Hepatocyte (in vitro differentiated cells): ENCODE measurements at regions not wholly inside any gene's neighbourhood (a gene's known extent, or its start where the extent isn't known, plus 50 kb on each side); places are given as distances from the start of the nearest gene placed in this dataset.

Experiments used
- DNase-seq: peaks from one replicate; pipeline ENCODE4 v3.0.0-alpha.2; 2016; ENCODE audit warnings: low spot score
- H2AFZ ChIP-seq: fragments of 200-600 bp; sonication (generic); 2 replicates; pipeline ENCODE4 v1.6.0; 2016; ENCODE audit warnings: antibody characterized with exemption, mild to moderate bottlenecking
- H3K27ac ChIP-seq: fragments of 200-600 bp; sonication (generic); 2 replicates; pipeline ENCODE4 v1.5.1; 2016; ENCODE audit warnings: mild to moderate bottlenecking
- H3K27me3 ChIP-seq: fragments of 200-600 bp; sonication (generic); 2 replicates; pipeline ENCODE4 v1.6.1; 2016
- H3K36me3 ChIP-seq: fragments of 200-600 bp; sonication (generic); replicated peaks from 2 replicates; pipeline ENCODE4 v1.5.1; 2016; ENCODE audit warnings: low read depth; ENCODE audit not compliant: insufficient read depth
- H3K4me1 ChIP-seq: fragments of 200-600 bp; sonication (generic); 2 replicates; pipeline ENCODE4 v1.5.1; 2016; ENCODE audit warnings: mild to moderate bottlenecking, moderate library complexity; ENCODE audit not compliant: insufficient read depth
- H3K4me2 ChIP-seq: fragments of 200-600 bp; sonication (generic); 2 replicates; pipeline ENCODE4 v1.6.0; 2016
- H3K4me3 ChIP-seq: fragments of 200-600 bp; sonication (generic); 2 replicates; pipeline ENCODE4 v1.5.1; 2016; ENCODE audit warnings: mild to moderate bottlenecking
- H3K79me2 ChIP-seq: fragments of 200-600 bp; sonication (generic); 2 replicates; pipeline ENCODE4 v1.6.0; 2017; ENCODE audit warnings: mild to moderate bottlenecking
- H3K9me2 ChIP-seq: fragments of 200-600 bp; sonication (generic); replicated peaks from 2 replicates; pipeline ENCODE4 v1.6.0; 2017; ENCODE audit warnings: mild to moderate bottlenecking; ENCODE audit not compliant: insufficient read depth
- H3K9me3 ChIP-seq: fragments of 200-600 bp; sonication (generic); 2 replicates; pipeline ENCODE4 v1.5.1; 2016; ENCODE audit warnings: low read depth, mild to moderate bottlenecking
- H4K20me1 ChIP-seq: fragments of 200-600 bp; sonication (generic); 2 replicates; pipeline ENCODE4 v1.6.0; 2016; ENCODE audit warnings: mild to moderate bottlenecking; ENCODE audit not compliant: insufficient read depth, poor library complexity, severe bottlenecking
- EZH2 ChIP-seq: fragments of 200-600 bp; sonication (generic); IDR thresholded peaks from 2 replicates; pipeline ENCODE4 v1.6.1; 2016; ENCODE audit warnings: antibody characterized with exemption, mild to moderate bottlenecking, borderline replicate concordance
- EZH2phosphoT487 ChIP-seq: fragments of 200-600 bp; sonication (generic); IDR thresholded peaks from one replicate; pipeline ENCODE4 v1.6.1; 2018; ENCODE audit warnings: antibody characterized with exemption, mild to moderate bottlenecking, low read depth, moderate library complexity; ENCODE audit not compliant: unreplicated experiment, severe bottlenecking
- WGBS: methylation state at CpG from one replicate; pipeline ENCODE4 v1.1.6; 2016; ENCODE audit warnings: low lambda C conversion rate; ENCODE audit errors: missing lambda C conversion rate; 5-methylcytosine and 5-hydroxymethylcytosine counted together
- TF ChIP-seq, protein P1 (sequence below): fragments of 200-600 bp; sonication (generic); IDR thresholded peaks from 2 replicates; pipeline ENCODE4 v1.5.1; 2016; ENCODE audit warnings: antibody characterized with exemption, mild to moderate bottlenecking; ENCODE audit not compliant: poor library complexity

- WGBS: 70% methylated on average over 4 of the region's 4 CpGs
- no peaks in the 10 kb centered on the region for H4K20me1 ChIP-seq
Measured at GRCh38 chr20:11118802-11119380, 445.1 kb upstream of the JAG1 start.

GRCh38 chr20:11119573-11119972 lies 445.8 kb upstream of the JAG1 start:
- Histone ChIP-seq H3K4me1 (no peaks in the 10 kb centered on the region), H3K4me2 (no peak overlapping the region), H4K20me1 (no peaks in the 10 kb centered on the region), H3K9me3 (no peaks in the 10 kb centered on the region), H3K79me2 (no peaks in the 10 kb centered on the region), H3K36me3 (no peaks in the 10 kb centered on the region), H3K4me3 (no peak overlapping the region), H3K9me2 (no peaks in the 10 kb centered on the region), H3K27ac (no peak overlapping the region), H2AFZ (no peak overlapping the region), H3K27me3 (no peaks in the 10 kb centered on the region)
- no peak for DNase-seq
- TF ChIP-seq EZH2 (no peak), EZH2phosphoT487 (no peak)
- TF ChIP-seq, protein P1, sequence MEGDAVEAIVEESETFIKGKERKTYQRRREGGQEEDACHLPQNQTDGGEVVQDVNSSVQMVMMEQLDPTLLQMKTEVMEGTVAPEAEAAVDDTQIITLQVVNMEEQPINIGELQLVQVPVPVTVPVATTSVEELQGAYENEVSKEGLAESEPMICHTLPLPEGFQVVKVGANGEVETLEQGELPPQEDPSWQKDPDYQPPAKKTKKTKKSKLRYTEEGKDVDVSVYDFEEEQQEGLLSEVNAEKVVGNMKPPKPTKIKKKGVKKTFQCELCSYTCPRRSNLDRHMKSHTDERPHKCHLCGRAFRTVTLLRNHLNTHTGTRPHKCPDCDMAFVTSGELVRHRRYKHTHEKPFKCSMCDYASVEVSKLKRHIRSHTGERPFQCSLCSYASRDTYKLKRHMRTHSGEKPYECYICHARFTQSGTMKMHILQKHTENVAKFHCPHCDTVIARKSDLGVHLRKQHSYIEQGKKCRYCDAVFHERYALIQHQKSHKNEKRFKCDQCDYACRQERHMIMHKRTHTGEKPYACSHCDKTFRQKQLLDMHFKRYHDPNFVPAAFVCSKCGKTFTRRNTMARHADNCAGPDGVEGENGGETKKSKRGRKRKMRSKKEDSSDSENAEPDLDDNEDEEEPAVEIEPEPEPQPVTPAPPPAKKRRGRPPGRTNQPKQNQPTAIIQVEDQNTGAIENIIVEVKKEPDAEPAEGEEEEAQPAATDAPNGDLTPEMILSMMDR: no peak
- 67% methylated on average over 3 of the region's 3 CpGs for WGBS

More at GRCh38 chr20:11118802-11119380, 445.1 kb upstream of the JAG1 start:
- no peak overlapping the region for H2AFZ ChIP-seq
- H3K36me3 ChIP-seq: no peaks in the 10 kb centered on the region
- H3K4me3 ChIP-seq: no peak overlapping the region
- H3K4me2 ChIP-seq: no peak overlapping the region
- no peaks in the 10 kb centered on the region for H3K9me2 ChIP-seq
- DNase-seq: no peak
- no peak overlapping the region for H3K27ac ChIP-seq
- TF ChIP-seq, protein P1: no peak
- TF ChIP-seq EZH2 (no peak), EZH2phosphoT487 (no peak)
- H3K4me1 ChIP-seq: no peaks in the 10 kb centered on the region
- no peaks in the 10 kb centered on the region for H3K79me2 ChIP-seq
- no peaks in the 10 kb centered on the region for H3K27me3 ChIP-seq
- no peaks in the 10 kb centered on the region for H3K9me3 ChIP-seq

DNA sequence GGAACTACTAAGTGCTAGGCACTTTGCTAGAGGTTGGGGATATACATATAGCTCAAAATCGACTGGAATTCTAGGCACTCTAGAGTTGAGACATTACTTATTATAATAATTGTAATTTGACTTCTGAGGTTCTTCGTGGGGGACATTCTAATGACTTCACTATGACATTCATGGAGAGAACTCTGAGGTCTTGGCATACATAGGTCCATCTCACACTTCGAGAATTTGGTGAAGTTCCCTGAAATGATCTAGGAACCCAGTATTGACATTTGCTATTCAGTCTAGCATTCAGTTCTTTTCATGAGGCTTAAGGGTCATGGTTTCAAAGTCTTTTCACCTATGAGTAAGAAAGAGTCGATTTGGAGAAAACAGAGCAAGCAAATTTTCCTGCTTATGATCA lies 446.6 kb upstream of the JAG1 start:
- Histone ChIP-seq H4K20me1 (no peaks in the 10 kb centered on the region), H3K4me2 (no peak overlapping the region), H3K79me2 (no peaks in the 10 kb centered on the region), H3K36me3 (no peaks in the 10 kb centered on the region), H2AFZ (no peak overlapping the region), H3K4me3 (no peak overlapping the region), H3K9me2 (no peaks in the 10 kb centered on the region), H3K9me3 (no peaks in the 10 kb centered on the region), H3K27ac (no peak overlapping the region), H3K27me3 (no peaks in the 10 kb centered on the region), H3K4me1 (no peaks in the 10 kb centered on the region)
- 93% methylated on average over 4 of the region's 4 CpGs for WGBS
- TF ChIP-seq, protein P1: no peak
- no peak for TF ChIP-seq EZH2
- DNase-seq: no peak
